GM18519 (cell line): ENCODE measurements at regions not wholly inside any gene's neighbourhood (a gene's known extent, or its start where the extent isn't known, plus 50 kb on each side); places are given as distances from the start of the nearest gene placed in this dataset.
A peak's percentile ranks its signal among the peaks of the same experiment; 100 is the strongest.

Experiments
- ATAC-seq: cut with Tn5 transposase; IDR thresholded peaks from one replicate; pipeline ENCODE4 v1.9.1; 2021; ENCODE audit warnings: mild to moderate bottlenecking, moderate library complexity; ENCODE audit not compliant: unreplicated experiment, low FRiP score

GRCh38 chr4:144300616-144301015, 160.1 kb upstream of the GYPA start:
- ATAC-seq: no peak

- no peak for ATAC-seq
Measured at GRCh38 chr4:144302704-144303536, 162.4 kb upstream of the GYPA start.

GRCh38 chr4:144304025-144304424, 163.5 kb upstream of the GYPA start:
- no peak for ATAC-seq

GRCh38 chr4:144310535-144310934, 170.0 kb upstream of the GYPA start:
- no peak for ATAC-seq

- no peak for ATAC-seq
Measured at GRCh38 chr4:144313370-144313769, 172.9 kb upstream of the GYPA start.

- ATAC-seq: peak; percentile 91
Measured at GRCh38 chr4:144316869-144317268, 176.4 kb upstream of the GYPA start.

- ATAC-seq: no peak
Measured at GRCh38 chr4:144318797-144319196, 178.3 kb upstream of the GYPA start.

GRCh38 chr4:144336633-144337032, 196.1 kb upstream of the GYPA start:
- ATAC-seq: no peak

- ATAC-seq: peak; percentile 81
Measured at GRCh38 chr4:144338148-144338547, 197.6 kb upstream of the GYPA start.

- no peak for ATAC-seq
Measured at GRCh38 chr4:144338834-144339233, 198.3 kb upstream of the GYPA start.

- no peak for ATAC-seq
Measured at GRCh38 chr4:144340931-144341330, 200.4 kb upstream of the GYPA start.

GRCh38 chr4:144342949-144343760, 202.6 kb upstream of the GYPA start:
- no peak for ATAC-seq

GRCh38 chr4:144347121-144347520, 206.6 kb upstream of the GYPA start:
- no peak for ATAC-seq

GRCh38 chr4:144350706-144351105, 210.2 kb upstream of the GYPA start:
- ATAC-seq: no peak

- ATAC-seq: no peak
Measured at GRCh38 chr4:144351306-144351705, 210.8 kb upstream of the GYPA start.

GRCh38 chr4:144353292-144353691, 212.8 kb upstream of the GYPA start:
- ATAC-seq: no peak

- peak; percentile 100 for ATAC-seq
Measured at GRCh38 chr4:144355811-144356757, 215.6 kb upstream of the GYPA start.

- ATAC-seq: no peak
Measured at GRCh38 chr4:144356941-144357381, 216.4 kb upstream of the GYPA start.

GRCh38 chr4:144357975-144358374, 217.5 kb upstream of the GYPA start:
- no peak for ATAC-seq

- no peak for ATAC-seq
Measured at GRCh38 chr4:144360146-144360793, 219.8 kb upstream of the GYPA start.
